NCI-H1048 (cell line): ENCODE measurements at regions not wholly inside any gene's neighbourhood (a gene's known extent, or its start where the extent isn't known, plus 50 kb on each side); places are given as distances from the start of the nearest gene placed in this dataset.

Experiments
- DNase-seq: peaks from one replicate; lab custom pipeline; 2025; lab: John Stamatoyannopoulos, UW

DNA sequence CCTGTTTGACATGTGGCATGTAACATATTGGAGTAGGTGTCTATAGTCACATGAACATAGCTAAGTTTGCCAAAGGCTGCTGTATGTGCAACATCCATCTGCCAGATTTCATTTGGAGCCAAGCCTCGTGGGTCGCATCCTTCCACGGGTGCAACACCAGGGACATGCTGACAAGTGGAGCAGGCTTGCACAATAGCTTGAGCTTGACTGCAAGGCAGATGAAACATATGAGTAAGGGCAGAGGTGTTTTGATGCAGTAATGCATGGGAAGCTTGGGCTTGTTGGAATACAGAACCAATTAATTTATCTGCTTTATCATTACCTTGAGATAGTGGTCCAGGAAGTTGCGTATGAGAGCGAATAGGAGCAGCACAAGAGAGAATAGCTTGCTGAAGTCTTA is 74.1 kb upstream of the BTN3A2 start:
- no peak for DNase-seq

DNA sequence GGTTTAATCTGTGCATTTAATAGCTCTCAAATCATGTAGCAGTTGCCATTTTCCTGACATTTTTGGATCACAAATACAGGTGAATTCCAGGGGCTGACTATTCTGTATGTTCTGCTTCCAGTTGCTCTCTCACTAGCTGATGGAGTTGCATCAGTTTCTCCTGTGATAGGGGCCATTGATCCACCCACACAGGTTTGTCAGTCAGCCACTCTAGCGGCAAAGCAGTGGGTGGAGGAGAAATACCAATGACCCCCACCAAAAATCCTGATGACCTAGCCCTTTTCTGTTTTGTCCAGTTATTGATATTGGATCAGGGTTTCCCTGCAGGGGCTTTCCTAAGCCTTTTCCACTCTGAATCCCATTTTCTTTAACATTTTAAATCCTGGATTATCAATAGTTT is 72.3 kb upstream of the BTN3A2 start:
- no peak for DNase-seq

DNA sequence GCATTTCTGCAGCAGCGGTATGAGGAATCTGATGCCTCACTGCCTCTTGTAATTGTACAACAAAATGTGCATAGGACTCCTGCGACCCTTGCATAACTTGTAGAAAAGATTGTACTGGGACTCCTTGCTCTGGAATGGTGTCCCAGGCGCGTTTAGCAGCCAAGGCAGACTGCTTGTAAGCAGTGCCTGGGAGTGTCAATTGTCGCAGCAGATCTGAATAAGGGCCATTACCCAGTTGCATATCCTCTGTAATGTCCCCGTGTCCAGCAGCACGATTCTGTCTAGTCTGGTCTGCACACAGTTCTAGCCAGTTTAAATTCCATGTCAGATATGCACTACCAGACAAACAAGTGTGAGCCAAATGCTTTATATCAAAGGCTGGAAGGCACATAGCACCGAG is 70.7 kb upstream of the BTN3A2 start:
- no peak for DNase-seq

DNA sequence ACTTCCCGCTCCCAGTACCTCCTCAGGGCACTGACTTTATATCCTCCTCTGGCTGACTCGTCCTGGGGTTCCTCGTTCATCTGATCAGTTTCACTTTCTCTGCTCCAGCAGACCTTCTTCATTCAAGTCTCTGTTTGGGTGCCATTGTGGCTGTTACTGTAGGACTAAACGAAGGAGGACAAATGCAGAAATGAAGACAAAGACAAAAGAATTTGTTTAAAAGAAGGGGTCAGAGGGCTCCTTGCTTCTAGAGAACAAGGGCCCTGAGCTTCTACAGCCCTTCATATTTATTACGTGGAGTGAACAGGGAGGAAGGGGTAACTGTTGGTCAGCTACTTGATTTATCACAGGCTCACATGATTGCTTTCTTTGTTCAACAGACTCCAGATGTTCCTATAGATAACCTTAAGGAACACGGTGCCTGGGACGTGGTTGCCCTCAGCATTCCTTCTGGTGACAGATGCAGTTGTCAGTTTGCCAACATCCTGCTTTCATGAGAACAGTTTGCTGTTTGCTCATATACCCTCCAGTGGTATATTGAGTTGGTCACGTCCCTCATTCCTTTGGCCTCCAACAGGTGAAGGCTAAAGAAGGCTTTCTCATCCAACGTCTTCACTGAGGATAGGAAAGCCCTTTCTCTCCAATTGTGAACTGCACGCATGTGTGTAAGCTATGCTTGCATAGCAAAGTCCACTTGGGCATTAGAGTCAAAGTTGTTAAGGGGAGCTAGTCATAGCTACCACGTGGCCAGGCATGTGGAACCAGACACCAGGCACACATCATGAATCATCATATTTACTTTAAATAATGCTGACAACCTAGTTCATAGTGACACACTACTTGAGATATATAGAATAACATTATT is 69.1 kb upstream of the BTN3A2 start:
- DNase-seq = no peak

DNA sequence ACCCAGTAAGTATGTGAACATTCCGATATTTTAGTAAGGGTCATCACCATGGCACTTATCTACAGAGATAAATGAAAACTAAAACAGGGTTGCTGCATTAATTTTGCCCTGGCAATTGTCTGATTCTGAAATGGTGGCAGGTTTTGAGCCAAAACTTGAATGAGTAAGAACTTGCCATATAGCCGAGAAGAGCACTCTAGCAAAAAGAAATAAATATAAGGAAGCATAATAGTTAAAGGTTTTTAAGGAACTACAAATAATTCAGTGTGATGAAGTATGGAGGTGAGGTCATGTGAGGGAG is 68.5 kb upstream of the BTN3A2 start:
- DNase-seq = no peak

DNA sequence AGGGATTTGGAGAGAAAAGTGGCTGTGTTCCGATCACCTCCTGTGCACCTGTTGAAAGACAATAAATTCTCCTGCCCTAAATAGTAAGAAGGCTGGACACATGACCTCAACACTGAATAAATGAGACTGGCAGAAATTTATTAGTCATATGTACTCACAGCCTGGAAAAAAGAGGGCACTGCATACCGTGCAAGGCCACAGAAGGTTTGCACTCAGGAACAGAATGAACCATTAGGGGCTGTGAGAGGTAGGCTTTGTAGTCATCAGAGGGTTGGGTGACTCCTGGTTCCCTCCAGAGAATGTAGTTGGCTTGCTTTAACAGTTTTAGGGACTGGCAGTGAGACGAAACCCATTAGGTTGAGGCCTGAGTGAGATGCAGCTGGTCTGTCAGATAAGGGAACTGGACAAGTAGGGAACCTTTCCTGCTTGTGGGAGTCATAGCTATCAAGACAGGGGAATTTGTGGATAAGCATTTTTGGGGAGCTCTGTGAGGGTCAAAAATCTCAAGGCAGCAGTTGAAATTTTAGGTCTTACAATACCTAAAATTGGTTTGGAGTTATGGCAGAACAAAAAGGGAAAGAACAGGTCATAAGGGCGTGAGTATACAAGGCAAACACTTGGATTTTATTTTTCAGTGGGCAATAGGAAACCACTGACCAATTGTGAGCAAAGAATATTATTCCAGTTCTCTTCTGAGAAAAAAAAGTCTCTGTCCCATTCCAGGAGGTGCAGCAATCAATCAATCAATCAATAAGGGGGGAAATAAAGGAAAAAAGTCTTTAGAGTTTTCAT is 67.9 kb upstream of the BTN3A2 start:
- no peak for DNase-seq

DNA sequence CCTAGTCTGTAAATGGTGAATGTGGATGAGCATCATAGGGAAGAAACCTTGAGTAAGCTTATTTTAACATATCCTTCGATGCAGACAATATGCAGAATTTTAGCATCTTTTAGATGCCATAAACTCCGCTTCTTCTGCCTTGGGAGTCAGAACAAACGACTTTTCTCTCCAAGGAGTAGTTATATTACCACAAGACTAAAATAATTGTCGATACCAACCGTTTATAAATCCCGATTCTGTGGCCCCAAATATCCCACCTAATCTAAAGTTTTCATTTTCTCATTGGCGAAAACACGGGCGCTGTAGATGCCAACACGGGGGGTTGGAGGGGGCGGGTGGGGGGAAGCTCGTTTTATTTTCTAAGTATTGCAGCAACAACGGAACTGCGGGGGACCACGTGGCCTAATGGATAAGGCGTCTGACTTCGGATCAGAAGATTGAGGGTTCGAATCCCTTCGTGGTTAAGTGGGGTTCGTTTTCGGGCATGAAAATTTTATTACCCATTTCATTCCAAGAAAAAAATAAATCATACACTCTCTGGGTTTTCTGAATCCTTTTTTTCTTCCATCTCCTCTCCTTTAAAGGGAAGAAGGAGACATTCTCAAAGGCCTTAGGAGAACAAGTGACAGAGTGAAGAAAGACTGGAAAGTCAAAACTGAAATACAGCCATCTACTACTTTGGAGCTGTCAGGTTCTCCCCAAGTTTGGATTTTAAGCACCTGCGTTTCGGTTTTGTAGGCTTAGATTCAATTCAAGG is 65.5 kb upstream of the BTN3A2 start:
- DNase-seq = no peak

DNA sequence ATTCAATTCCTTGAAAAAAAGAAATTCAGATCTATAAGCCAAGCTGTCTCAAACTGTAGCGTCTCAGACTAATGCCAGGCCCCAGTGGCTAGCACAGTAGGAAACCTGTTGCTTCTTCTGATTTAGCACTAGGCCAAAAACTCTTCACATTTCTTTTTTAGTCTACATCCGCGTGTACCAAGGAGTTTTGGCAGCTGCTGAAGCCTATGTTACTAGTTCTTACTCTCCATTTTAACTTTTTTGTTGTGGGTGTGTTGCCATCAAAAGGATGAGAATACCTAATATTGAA is 65.0 kb upstream of the BTN3A2 start:
- DNase-seq = no peak

DNA sequence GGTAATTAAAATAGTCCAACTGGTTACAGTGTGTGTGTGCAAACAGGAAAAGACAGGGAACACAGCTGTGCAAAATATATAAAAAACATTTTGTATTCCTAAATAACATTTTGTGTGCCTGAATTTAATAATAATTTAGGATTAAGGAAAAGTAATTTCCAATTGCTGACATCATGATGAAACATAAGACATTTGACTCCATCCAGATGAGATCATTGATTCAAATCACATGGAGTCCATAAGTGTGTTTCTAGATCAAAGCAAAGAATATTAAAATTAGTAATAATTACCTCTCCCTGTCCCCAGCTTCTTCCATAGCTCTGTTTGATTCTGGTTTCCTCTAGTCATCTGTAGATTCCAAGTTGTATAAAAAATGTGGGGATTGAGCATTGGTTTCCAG is 64.6 kb upstream of the BTN3A2 start:
- no peak for DNase-seq

DNA sequence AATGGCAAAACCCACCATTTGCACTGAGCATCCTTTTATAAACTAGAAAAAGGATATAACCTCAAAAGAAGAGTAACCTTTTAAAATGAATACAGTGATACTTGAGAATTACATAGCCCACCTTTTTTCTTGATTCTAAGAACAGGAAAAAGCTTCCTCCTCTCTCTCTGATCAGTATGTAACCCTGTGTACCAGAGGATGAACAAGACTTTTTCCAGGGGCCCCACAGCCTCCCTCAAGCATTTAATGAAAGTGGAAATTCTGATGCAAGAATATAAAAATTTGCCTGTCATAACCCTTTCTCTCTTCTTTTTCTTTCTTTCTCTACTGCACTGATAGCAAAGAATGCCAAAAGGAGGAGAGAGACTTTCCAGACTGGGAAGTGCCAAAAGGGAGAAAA is 64.2 kb upstream of the BTN3A2 start:
- no peak for DNase-seq

DNA sequence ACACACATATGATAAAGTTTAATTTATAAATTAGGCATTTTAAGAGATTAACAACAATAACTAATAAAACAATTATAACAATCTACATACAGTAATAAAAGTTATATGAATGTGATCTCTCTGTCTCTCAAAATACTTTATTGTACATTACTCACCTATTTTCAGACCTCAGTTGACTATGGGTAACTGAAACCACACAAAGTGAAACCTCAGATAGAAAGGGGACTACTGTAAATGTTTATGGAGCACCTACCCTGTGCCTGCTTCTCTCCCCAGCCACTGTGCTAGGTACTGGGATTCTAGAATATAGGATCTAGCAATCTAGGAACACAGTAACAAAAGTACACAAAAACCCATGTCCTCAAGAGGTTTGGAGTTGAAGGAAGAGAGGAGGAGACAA is 63.4 kb upstream of the BTN3A2 start:
- no peak for DNase-seq

DNA sequence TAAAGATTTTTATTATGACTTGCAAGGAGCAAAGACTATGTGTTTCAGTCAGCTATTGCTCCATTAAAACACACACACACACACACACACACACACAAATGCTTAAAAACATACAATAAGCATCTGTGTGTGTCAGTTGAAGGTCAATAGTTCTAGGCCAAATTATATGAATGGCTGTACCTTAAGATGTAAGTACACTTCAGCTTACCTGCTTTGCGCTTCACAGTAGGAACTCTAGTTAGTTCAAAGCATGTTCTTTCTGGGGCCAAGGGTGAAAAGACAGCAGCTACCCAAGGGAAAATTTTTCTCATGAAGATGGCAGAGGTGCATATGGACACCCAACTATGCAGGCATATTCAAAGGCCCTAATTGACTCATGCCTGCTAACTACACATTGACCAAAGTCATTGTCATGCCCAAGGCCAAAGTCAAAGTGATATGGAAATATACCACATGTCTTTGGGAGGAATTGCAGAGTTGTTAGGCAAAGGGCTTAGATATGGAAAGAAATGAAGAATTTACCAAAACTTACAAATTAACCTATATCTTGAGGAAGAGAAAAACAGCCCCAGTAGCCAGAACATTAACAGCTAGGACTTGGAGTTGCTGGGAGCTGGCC is 61.9 kb upstream of the BTN3A2 start:
- no peak for DNase-seq

DNA sequence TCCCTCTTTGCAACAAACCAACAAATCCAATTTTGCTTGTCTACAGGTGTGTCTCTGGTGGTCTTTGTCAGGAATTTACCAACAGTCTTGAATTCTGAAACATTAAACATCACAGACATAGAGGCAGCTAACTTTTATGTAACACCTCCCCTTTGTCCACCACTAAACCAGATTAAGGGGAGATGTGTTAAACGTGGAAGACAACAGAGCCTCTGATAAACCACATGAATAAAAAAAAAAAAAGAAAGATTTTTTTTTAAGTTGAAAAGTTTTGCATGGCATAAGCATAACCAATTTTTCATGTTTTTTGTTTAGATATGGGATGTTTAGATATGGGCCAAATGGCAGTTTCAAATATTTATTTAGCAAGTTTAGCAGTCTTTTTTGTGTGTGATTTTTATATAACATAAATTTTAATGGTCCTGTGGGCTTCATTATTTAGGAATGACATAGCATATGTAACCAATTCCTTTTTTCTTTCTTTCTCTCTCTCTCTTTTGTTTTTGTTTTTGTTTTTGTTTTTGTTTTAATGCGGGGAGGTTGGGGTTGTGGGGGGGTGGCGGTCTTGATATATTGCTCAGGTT is 60.7 kb upstream of the BTN3A2 start:
- DNase-seq = no peak

DNA sequence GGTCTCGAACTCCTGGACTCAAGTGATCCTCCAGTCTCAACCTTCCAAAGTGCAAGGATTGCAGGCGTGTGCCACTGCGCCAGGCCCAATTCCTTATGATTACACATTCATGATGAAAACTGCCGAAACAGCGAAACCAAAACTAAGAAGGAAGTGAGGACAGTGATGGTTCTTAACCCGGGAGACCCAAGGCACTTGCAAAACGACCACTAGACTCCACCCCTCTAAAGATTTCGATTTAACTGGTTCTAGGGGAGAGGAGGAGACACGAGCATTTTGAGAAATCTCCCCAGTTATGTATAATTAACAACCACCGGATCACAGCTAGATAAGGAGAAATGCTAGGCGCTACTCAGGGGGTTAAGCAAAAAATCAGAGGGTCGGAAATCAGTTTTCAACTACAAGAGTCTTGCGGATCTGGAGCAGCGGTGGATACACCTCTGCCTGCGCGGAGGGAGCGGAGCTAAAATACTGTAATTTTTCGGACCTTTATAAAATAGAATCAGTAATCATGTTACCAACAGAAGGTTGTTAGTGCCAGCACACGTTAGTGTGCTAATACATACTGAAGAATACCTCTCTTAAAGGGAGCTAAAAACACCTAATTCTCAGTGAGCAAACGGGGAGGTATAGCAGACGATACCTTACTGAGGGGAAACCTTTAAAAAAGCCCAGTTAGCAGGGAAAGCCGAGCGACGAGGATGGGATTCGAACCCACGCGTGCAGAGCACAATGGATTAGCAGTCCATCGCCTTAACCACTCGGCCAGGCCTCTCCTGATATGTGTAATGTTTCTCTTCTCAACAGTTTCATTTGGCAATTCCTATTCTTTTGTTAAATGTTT is 60.0 kb upstream of the BTN3A2 start:
- DNase-seq = no peak

DNA sequence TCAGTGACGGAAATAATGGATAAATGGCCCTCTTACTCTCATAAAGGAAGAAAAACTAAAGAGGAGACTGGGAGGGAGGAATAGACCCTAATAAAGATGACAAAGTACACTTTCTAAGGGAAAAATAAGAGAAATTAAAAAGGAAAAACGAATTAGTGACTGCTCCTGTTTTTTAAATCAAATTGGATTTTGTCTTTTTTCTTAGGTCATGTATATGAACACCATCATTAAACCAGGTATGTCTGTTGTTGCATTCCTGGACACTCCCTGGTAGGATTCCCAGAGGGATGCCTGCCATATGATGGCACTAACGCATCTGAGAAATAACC is 59.4 kb upstream of the BTN3A2 start:
- no peak for DNase-seq

DNA sequence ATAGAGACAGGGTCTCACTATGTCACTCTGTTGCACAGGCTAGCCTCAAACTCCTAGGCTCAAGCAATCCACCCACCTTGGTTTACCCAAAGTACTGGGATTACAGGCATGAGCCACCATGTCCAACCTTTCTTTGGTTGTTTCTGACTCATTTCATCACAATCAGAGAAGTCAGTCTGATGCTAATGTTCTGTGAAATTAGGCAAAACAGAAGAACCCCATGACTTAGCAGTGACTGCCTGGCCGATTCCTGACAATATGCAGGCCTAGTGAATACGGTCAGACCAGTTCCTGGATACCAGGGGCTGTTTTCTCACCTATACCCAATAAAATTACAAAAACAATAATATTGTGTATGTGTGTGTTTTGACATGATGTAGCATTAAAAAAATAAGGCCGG is 58.8 kb upstream of the BTN3A2 start:
- DNase-seq = no peak

DNA sequence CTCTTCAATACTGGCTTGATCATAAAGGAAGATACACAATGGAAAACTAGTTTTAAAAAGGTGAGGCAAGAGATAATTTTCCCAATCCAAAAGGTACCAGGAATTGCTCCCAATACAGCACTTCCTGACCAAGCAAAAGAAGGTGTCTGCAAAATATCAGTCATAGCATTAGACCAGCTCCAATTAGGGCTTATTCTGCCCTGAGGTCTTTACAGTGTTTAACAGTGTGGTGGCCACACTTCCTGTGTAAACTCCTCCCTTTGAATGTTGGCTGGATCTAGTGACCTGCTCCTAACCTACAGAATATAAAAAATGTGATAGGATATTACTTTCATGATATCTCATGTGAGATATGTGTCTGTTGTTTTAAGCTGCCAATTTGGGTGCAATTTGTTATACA is 57.1 kb upstream of the BTN3A2 start:
- no peak for DNase-seq

DNA sequence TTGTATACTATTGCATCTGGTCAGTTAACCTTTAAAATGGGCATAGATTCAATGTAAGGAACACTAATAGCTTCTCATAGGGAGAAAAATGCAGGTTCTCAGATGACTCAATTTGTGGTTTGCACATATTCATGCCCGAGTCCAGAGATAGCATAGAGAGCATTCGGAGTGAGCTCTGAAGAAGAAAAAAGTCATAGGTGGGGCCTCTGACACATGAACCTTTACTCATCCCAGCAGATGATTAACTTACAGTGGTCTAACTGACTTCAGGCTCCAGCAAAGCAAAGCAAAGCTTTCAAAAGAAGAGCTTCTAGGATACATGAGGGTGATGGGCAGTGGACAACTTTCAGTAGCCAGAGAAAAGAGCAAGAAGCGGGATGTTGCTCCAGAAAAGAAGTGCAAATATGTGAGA is 55.3 kb upstream of the BTN3A2 start:
- DNase-seq = no peak

DNA sequence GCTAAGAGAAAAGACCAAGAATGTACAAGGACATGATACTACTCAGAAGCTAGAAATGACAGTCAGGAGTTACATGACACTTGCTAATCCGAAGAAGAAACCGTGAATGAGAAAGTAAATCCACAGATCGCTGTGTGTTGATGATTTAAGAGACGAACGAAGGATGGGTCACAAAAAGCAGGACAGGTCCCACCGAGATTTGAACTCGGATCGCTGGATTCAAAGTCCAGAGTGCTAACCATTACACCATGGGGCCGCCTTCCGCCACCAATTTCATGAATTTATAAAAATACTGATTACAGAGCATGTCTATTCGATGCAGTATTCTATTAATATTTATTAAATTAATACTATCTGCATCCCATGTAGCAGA is 54.0 kb upstream of the BTN3A2 start:
- no peak for DNase-seq

DNA sequence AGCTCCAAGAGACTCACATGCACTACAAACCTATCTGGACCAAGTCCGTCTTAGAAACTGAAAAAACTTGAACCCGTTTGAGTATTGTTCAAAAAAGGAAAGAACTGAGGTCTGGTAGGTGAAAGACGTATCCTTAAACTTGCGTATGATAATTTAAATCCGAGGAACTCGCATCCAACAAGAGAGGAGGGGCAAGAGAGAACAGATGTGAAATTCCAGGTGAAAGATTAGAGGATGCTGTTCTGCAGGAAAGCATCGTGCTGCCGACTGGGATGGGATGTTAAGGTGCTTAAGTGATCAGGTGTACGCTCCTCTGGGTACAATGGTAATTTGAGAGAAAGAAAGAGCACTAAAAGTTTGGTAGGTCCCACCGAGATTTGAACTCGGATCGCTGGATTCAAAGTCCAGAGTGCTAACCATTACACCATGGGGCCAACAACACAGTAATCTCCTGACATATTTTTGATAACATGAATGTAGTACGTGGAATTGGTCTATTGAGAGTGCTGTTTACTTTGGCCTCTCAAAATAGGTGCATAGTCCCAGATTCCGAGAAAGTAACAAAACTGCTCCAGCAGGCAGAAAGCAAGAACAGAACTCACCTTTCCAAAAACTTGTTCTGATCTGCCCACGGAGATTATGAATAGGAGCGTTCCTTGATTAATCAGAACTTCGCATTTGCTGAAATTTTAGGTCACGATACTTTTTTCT is 53.5 kb upstream of the BTN3A2 start:
- DNase-seq = no peak

DNA sequence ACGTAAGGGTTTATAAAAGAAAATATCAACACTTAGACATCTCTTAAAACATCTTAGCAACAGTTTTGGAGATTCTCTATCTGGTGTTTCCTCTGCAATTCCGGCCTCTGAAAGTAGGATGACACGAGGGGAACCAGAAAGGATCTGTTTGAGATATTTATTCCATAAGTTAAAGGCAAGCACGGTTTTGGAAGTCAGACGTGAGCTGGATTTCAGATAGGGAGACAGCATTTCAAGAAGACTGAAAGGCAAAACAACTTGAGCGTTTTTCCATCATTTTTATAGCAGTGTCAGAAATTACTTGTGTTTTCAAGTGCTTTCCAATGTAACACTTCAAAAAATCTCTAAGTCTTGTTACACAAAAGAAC is 52.9 kb upstream of the BTN3A2 start:
- no peak for DNase-seq
